ENCODE measurements at regions not wholly inside any gene's neighbourhood (a gene's known extent, or its start where the extent isn't known, plus 50 kb on each side); places are given as distances from the start of the nearest gene placed in this dataset.

GRCh38 chr1:193516755-193517388, 330.5 kb upstream of the B3GALT2 start:
- no peak for TF ChIP-seq CTCF (conservative IDR thresholded peaks at IDR 0.05)
- no peaks in the 10 kb centered on the region for H3K36me3 ChIP-seq (ENCODE audit: control insufficient read depth, insufficient read depth, low read length)
- no peaks in the 10 kb centered on the region for H3K9me3 Mint-ChIP-seq
- no peaks in the 10 kb centered on the region for H3K4me1 Mint-ChIP-seq
- no peaks in the 10 kb centered on the region for H3K36me3 Mint-ChIP-seq (ENCODE audit: low read depth)
- H3K27me3 ChIP-seq (ENCODE audit: control insufficient read depth, insufficient read depth, low read length, poor library complexity, severe bottlenecking), result no peaks in the 10 kb centered on the region
- H3K27ac ChIP-seq (ENCODE audit: low read depth, low read length), result no peak overlapping the region
- no peaks in the 10 kb centered on the region for H3K27me3 Mint-ChIP-seq (ENCODE audit: insufficient read depth)
- no peak overlapping the region for H3K9ac ChIP-seq (ENCODE audit: extremely low read depth, low read length, poor library complexity, severe bottlenecking)
- H3K27ac Mint-ChIP-seq, result no peak overlapping the region
- H3K9me3 ChIP-seq (ENCODE audit: control insufficient read depth, low read length), result no peaks in the 10 kb centered on the region
- no peak for DNase-seq
- H3K4me3 Mint-ChIP-seq, result no peak overlapping the region
- 93% methylated on average over 5 of the region's 5 CpGs; no CpG with 5 or more reads in 1 of the 2 experiments for WGBS, 2 experiments (ENCODE audit: insufficient coverage in 1 of 2, insufficient read length in 1 of 2)
- no peaks in the 10 kb centered on the region for H3K4me1 ChIP-seq (ENCODE audit: control insufficient read depth, insufficient read depth, low read length)
- no peak overlapping the region for H3K4me3 ChIP-seq (ENCODE audit: low read length)

GRCh38 chr1:193514397-193514796, 328.0 kb upstream of the B3GALT2 start:
- H3K27me3 ChIP-seq (ENCODE audit: control insufficient read depth, insufficient read depth, low read length, poor library complexity, severe bottlenecking), result no peaks in the 10 kb centered on the region
- Mint-ChIP-seq H3K4me3 (no peak overlapping the region), H3K27ac (no peak overlapping the region), H3K9me3 (no peaks in the 10 kb centered on the region), H3K4me1 (no peaks in the 10 kb centered on the region), H3K36me3 (ENCODE audit: low read depth) (no peaks in the 10 kb centered on the region), H3K27me3 (ENCODE audit: insufficient read depth) (peaks cover under 1% of the 10 kb centered on the region)
- no peak overlapping the region for H3K4me3 ChIP-seq (ENCODE audit: low read length)
- no peak for DNase-seq
- no peak for TF ChIP-seq CTCF (conservative IDR thresholded peaks at IDR 0.05)
- H3K4me1 ChIP-seq (ENCODE audit: control insufficient read depth, insufficient read depth, low read length), result no peaks in the 10 kb centered on the region
- no peaks in the 10 kb centered on the region for H3K9me3 ChIP-seq (ENCODE audit: control insufficient read depth, low read length)
- 91 to 93% methylated on average over 2 of the region's 4 CpGs for WGBS, 2 experiments (ENCODE audit: insufficient coverage in 1 of 2, insufficient read length in 1 of 2)
- H3K27ac ChIP-seq (ENCODE audit: low read depth, low read length), result no peak overlapping the region
- no peak overlapping the region for H3K9ac ChIP-seq (ENCODE audit: extremely low read depth, low read length, poor library complexity, severe bottlenecking)
- no peaks in the 10 kb centered on the region for H3K36me3 ChIP-seq (ENCODE audit: control insufficient read depth, insufficient read depth, low read length)

GRCh38 chr1:193513032-193513431, 326.6 kb upstream of the B3GALT2 start:
- Histone ChIP-seq H3K27ac (ENCODE audit: low read depth, low read length) (no peak overlapping the region), H3K4me3 (ENCODE audit: low read length) (no peak overlapping the region), H3K9ac (ENCODE audit: extremely low read depth, low read length, poor library complexity, severe bottlenecking) (no peak overlapping the region), H3K4me1 (ENCODE audit: control insufficient read depth, insufficient read depth, low read length) (no peaks in the 10 kb centered on the region), H3K9me3 (ENCODE audit: control insufficient read depth, low read length) (no peaks in the 10 kb centered on the region), H3K27me3 (ENCODE audit: control insufficient read depth, insufficient read depth, low read length, poor library complexity, severe bottlenecking) (no peaks in the 10 kb centered on the region), H3K36me3 (ENCODE audit: control insufficient read depth, insufficient read depth, low read length) (no peaks in the 10 kb centered on the region)
- Mint-ChIP-seq H3K27me3 (ENCODE audit: insufficient read depth) (peaks cover 5% of the 10 kb centered on the region), H3K36me3 (ENCODE audit: low read depth) (no peaks in the 10 kb centered on the region), H3K9me3 (no peaks in the 10 kb centered on the region), H3K4me3 (no peak overlapping the region), H3K4me1 (no peaks in the 10 kb centered on the region), H3K27ac (no peak overlapping the region)
- WGBS, 2 experiments (ENCODE audit: insufficient coverage in 1 of 2, insufficient read length in 1 of 2), result 67 to 95% methylated on average over 1 to 2 of the region's 2 CpGs
- DNase-seq, result no peak
- no peak for TF ChIP-seq CTCF (conservative IDR thresholded peaks at IDR 0.05)
